IMR-90 (cell line): ENCODE measurements at regions not wholly inside any gene's neighbourhood (a gene's known extent, or its start where the extent isn't known, plus 50 kb on each side); places are given as distances from the start of the nearest gene placed in this dataset.

Experiments used
- ATAC-seq: fragments of 200-7000 bp; cut with Tn5 transposase; 2 replicates; pipeline ENCODE4 v1.9.1; 2020; ENCODE audit warnings: low read depth, mild to moderate bottlenecking, moderate library complexity
- BruUV-seq: library from RNA; stranded (reverse); fragments of 400-500 nt; replicated peaks from 2 replicates; lab custom pipeline; 2021; lab: Mats Ljungman, UMichigan
- CTCF ChIA-PET: fragments of 300-600 bp; formaldehyde crosslinking; extraction: SDS; loops from one replicate; lab custom pipeline; 2021; ENCODE audit warnings: antibody characterized with exemption; lab: Yijun Ruan, JAX
- POLR2A ChIA-PET: fragments of 300-600 bp; sonication (Branson Sonifier 250); formaldehyde crosslinking; loops from one replicate; lab custom pipeline; 2022; ENCODE audit warnings: antibody characterized with exemption; ENCODE audit not compliant: unreplicated experiment; lab: Charles Lee
- DNase-seq: peaks from one replicate; pipeline ENCODE4 v3.0.0; 2013
- H2AFZ ChIP-seq: replicated peaks from 2 replicates; pipeline ENCODE3; 2013; ENCODE audit warnings: low read length, mild to moderate bottlenecking; ENCODE audit not compliant: poor library complexity
- H2AK5ac ChIP-seq: 2 replicates; pipeline ENCODE4 v1.6.1; 2013; ENCODE audit warnings: low read depth, low read length, inconsistent platforms
- H2AK9ac ChIP-seq: replicated peaks from 2 replicates; pipeline ENCODE3; 2013; ENCODE audit warnings: mild to moderate bottlenecking, low read depth, low read length, moderate library complexity; ENCODE audit not compliant: poor library complexity
- H2BK120ac ChIP-seq: 2 replicates; pipeline ENCODE4 v1.6.1; 2013; ENCODE audit warnings: low read depth, low read length, inconsistent platforms
- H2BK15ac ChIP-seq: 3 replicates; pipeline ENCODE4 v1.6.1; 2013; ENCODE audit warnings: low read depth, low read length, inconsistent platforms
- H2BK20ac ChIP-seq: 2 replicates; pipeline ENCODE4 v1.6.1; 2013; ENCODE audit warnings: low read depth, mild to moderate bottlenecking, inconsistent platforms, low read length, moderate library complexity
- H2BK5ac ChIP-seq: 2 replicates; pipeline ENCODE4 v1.6.1; 2013; ENCODE audit warnings: mild to moderate bottlenecking, low read depth, low read length, inconsistent platforms; ENCODE audit not compliant: poor library complexity, severe bottlenecking
- H3K14ac ChIP-seq: replicated peaks from 2 replicates; pipeline ENCODE4 v1.6.1; 2013; ENCODE audit warnings: low read depth, low read length, inconsistent platforms
- H3K18ac ChIP-seq: 2 replicates; pipeline ENCODE4 v1.6.1; 2013; ENCODE audit warnings: low read depth, low read length, control low read depth
- H3K23ac ChIP-seq: 2 replicates; pipeline ENCODE4 v1.6.1; 2013; ENCODE audit warnings: low read depth, low read length, inconsistent platforms
- H3K27ac ChIP-seq: 2 replicates; pipeline ENCODE4 v1.5.1; 2013; ENCODE audit warnings: mild to moderate bottlenecking, control low read depth, low read length; ENCODE audit not compliant: insufficient read depth
- H3K27me3 ChIP-seq: 2 replicates; pipeline ENCODE4 v1.6.1; 2013; ENCODE audit warnings: low read length; ENCODE audit not compliant: control insufficient read depth, insufficient read depth
- H3K36me3 ChIP-seq: 2 replicates; pipeline ENCODE4 v1.6.1; 2013; ENCODE audit warnings: low read length, mixed read lengths; ENCODE audit not compliant: control insufficient read depth, insufficient read depth
- H3K4ac ChIP-seq: 2 replicates; pipeline ENCODE4 v1.6.1; 2013; ENCODE audit warnings: low read depth, low read length, inconsistent platforms
- H3K4me1 ChIP-seq: 2 replicates; pipeline ENCODE4 v1.6.1; 2013; ENCODE audit warnings: low read length, mixed read lengths; ENCODE audit not compliant: control insufficient read depth, insufficient read depth
- H3K4me2 ChIP-seq: 2 replicates; pipeline ENCODE4 v1.6.1; 2013; ENCODE audit warnings: low read depth, mild to moderate bottlenecking, control low read depth, low read length, moderate library complexity
- H3K4me3 ChIP-seq: 2 replicates; pipeline ENCODE4 v1.5.1; 2013; ENCODE audit warnings: low read depth, mild to moderate bottlenecking, control low read depth, low read length, moderate library complexity; ENCODE audit not compliant: insufficient read depth
- H3K56ac ChIP-seq: 2 replicates; pipeline ENCODE4 v1.6.1; 2013; ENCODE audit warnings: low read length, inconsistent platforms; ENCODE audit not compliant: insufficient read depth; ENCODE audit errors: extremely low read depth
- H3K79me1 ChIP-seq, 2 experiments: 2 replicates each; pipeline ENCODE4 v1.6.1; 2013; ENCODE audit warnings: low read length in 2 of 2, inconsistent platforms in 1 of 2, low read depth in 1 of 2
- H3K9ac ChIP-seq: 2 replicates; pipeline ENCODE4 v1.6.1; 2013; ENCODE audit warnings: low read depth, low read length, control low read depth
- H3K9me1 ChIP-seq: 2 replicates; pipeline ENCODE4 v1.6.1; 2013; ENCODE audit warnings: low read length, inconsistent platforms; ENCODE audit not compliant: insufficient read depth
- H3K9me3 ChIP-seq: 2 replicates; pipeline ENCODE4 v1.6.1; 2013; ENCODE audit warnings: low read length; ENCODE audit not compliant: control insufficient read depth, insufficient read depth
- H4K20me1 ChIP-seq: 2 replicates; pipeline ENCODE4 v1.6.1; 2013; ENCODE audit warnings: low read length, inconsistent platforms; ENCODE audit not compliant: insufficient read depth
- H4K5ac ChIP-seq: 2 replicates; pipeline ENCODE4 v1.6.1; 2013; ENCODE audit warnings: mild to moderate bottlenecking, low read depth, low read length, control low read depth
- H4K8ac ChIP-seq, 2 experiments: 2 replicates each; pipeline ENCODE4 v1.6.1; 2013; ENCODE audit warnings: low read depth in 2 of 2, low read length in 2 of 2, control low read depth in 1 of 2, inconsistent platforms in 1 of 2
- H4K91ac ChIP-seq: 2 replicates; pipeline ENCODE4 v1.6.1; 2013; ENCODE audit warnings: low read depth, low read length, inconsistent platforms; ENCODE audit not compliant: insufficient read depth
- BHLHE40 ChIP-seq: fragments of 150-350 bp; IDR thresholded peaks from 2 replicates; pipeline ENCODE4 v1.6.1; 2016; ENCODE audit warnings: mild to moderate bottlenecking, low read depth, low read length
- CEBPB ChIP-seq: IDR thresholded peaks from 2 replicates; pipeline ENCODE4 v1.6.1; 2012; ENCODE audit warnings: low read depth, low read length, improper control_type of control experiment
- CHD1 ChIP-seq: IDR thresholded peaks from 2 replicates; pipeline ENCODE4 v1.6.1; 2012; ENCODE audit warnings: low read depth, low read length, improper control_type of control experiment
- FOS ChIP-seq: fragments of 150-350 bp; IDR thresholded peaks from 2 replicates; pipeline ENCODE4 v1.6.1; 2016; ENCODE audit warnings: low read depth, low read length
- MAFK ChIP-seq: IDR thresholded peaks from 2 replicates; pipeline ENCODE4 v1.6.1; 2012; ENCODE audit warnings: low read depth, low read length, improper control_type of control experiment
- MAZ ChIP-seq: IDR thresholded peaks from 2 replicates; pipeline ENCODE4 v1.6.1; 2012; ENCODE audit warnings: low read depth, mild to moderate bottlenecking, low read length, improper control_type of control experiment, moderate library complexity, borderline replicate concordance
- MXI1 ChIP-seq: IDR thresholded peaks from 2 replicates; pipeline ENCODE4 v1.6.1; 2012; ENCODE audit warnings: low read depth, mild to moderate bottlenecking, low read length, moderate library complexity, borderline replicate concordance
- NFE2L2 ChIP-seq: fragments of 150-350 bp; IDR thresholded peaks from 2 replicates; pipeline ENCODE4 v1.6.1; 2016; ENCODE audit warnings: low read depth, mild to moderate bottlenecking, low read length
- POLR2A ChIP-seq: IDR thresholded peaks from 2 replicates; pipeline ENCODE4 v1.6.1; 2012; ENCODE audit warnings: mild to moderate bottlenecking, low read depth, low read length
- RAD21 ChIP-seq: IDR thresholded peaks from 2 replicates; pipeline ENCODE4 v1.6.1; 2012; ENCODE audit warnings: low read length, improper control_type of control experiment
- RCOR1 ChIP-seq: IDR thresholded peaks from 2 replicates; pipeline ENCODE4 v1.6.1; 2012; ENCODE audit warnings: mild to moderate bottlenecking, low read length, improper control_type of control experiment; ENCODE audit not compliant: insufficient replicate concordance
- RFX5 ChIP-seq: IDR thresholded peaks from 2 replicates; pipeline ENCODE4 v1.8.0; 2012; ENCODE audit warnings: low read depth, mild to moderate bottlenecking, low read length, moderate library complexity
- SMC3 ChIP-seq: fragments of 150-350 bp; IDR thresholded peaks from 2 replicates; pipeline ENCODE4 v1.6.1; 2016; ENCODE audit warnings: low read depth, mild to moderate bottlenecking, antibody characterized with exemption, low read length, moderate library complexity
- WGBS, 2 experiments: methylation state at CpG; one replicate each; pipeline versions ENCODE4 v1.1.5 to v1.1.7; 2013; ENCODE audit warnings: missing lambda C conversion rate in 2 of 2; ENCODE audit not compliant: insufficient read length in 1 of 2; ENCODE audit errors: extremely low coverage in 2 of 2; 5-methylcytosine and 5-hydroxymethylcytosine counted together
- dilution Hi-C: fragments of 300-500 bp; cut with HindIII; formaldehyde crosslinking; loops from one replicate; pipeline ENCODE4 v1.14.3; 2018; ENCODE audit warnings: low sequenced_read_pairs; ENCODE audit not compliant: unreplicated experiment
- in situ Hi-C: fragments of 300-500 bp; cut with MboI; formaldehyde crosslinking; loops from 3 replicates; pipeline ENCODE4 v1.14.3; 2019; ENCODE audit warnings: low sequenced_read_pairs, inconsistent platforms, mixed read lengths
- intact Hi-C: fragments of 100-400 bp; cut with micrococcal nuclease; formaldehyde crosslinking; loops from 2 replicates; pipeline ENCODE4 v1.10.0; 2022
- TF ChIP-seq, protein P1 (sequence below): fragments of 150-350 bp; IDR thresholded peaks from 2 replicates; pipeline ENCODE4 v1.6.1; 2016; ENCODE audit warnings: low read depth, mild to moderate bottlenecking, low read length, moderate library complexity, borderline replicate concordance
- TF ChIP-seq, protein P2 (sequence below): conservative IDR thresholded peaks from 2 replicates; pipeline ENCODE4 v1.5.1; 2012; ENCODE audit warnings: mild to moderate bottlenecking, low read depth, low read length, improper control_type of control experiment
- TF ChIP-seq, protein P3 (sequence below): fragments of 150-350 bp; IDR thresholded peaks from 2 replicates; pipeline ENCODE4 v1.6.1; 2017; ENCODE audit warnings: mild to moderate bottlenecking, antibody characterized with exemption, low read length, low read depth

DNA sequence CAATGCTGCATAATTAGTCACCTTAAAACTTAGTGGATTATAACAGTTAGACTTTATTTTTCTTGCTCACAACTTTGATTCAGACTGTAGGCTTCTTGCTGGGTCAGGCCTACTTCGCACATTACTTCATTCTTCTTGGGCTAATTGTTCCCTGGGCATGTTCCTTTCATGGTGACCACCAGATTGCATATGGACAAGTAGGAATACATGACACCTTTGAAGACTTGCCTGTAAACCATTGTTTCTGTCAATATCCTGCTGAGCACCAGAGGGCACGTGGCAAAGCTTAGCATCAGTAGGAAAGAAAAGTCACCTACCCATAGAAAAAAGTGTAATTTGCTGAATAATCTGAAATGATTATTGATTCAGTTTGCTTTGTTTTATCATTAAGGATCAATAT, 54.3 kb upstream of the ROBO1 start:
- H3K4me1 ChIP-seq = no peaks in the 10 kb centered on the region
- H4K91ac ChIP-seq = no peak overlapping the region
- no peak overlapping the region for H3K4ac ChIP-seq
- CTCF ChIA-PET = no interaction called here
- no peak overlapping the region for H2BK15ac ChIP-seq
- H2BK5ac ChIP-seq = no peak overlapping the region
- H3K9me1 ChIP-seq = no peaks in the 10 kb centered on the region
- DNase-seq (no peak), ATAC-seq (no peak)
- dilution Hi-C loops = no loop called here
- no peak overlapping the region for H3K4me2 ChIP-seq
- H4K5ac ChIP-seq = no peak overlapping the region
- BruUV-seq = no TSS peak
- H3K23ac ChIP-seq = no peak overlapping the region
- H2AFZ ChIP-seq = no peak overlapping the region
- no peaks in the 10 kb centered on the region for H3K79me1 ChIP-seq
- no peak overlapping the region for H3K56ac ChIP-seq
- no peak overlapping the region for H2AK5ac ChIP-seq
- H3K18ac ChIP-seq = no peak overlapping the region
- no peak overlapping the region for H2BK120ac ChIP-seq
- in situ Hi-C loops = no loop called here
- no peak overlapping the region for H4K8ac ChIP-seq
- POLR2A ChIA-PET = no interaction called here
- no peak overlapping the region for H3K14ac ChIP-seq
- no peak overlapping the region for H2BK20ac ChIP-seq
- WGBS, 2 experiments = 14% methylated on average over 1 of the region's 2 CpGs; no CpG with 5 or more reads in 1 of the 2 experiments
- no peak overlapping the region for H2AK9ac ChIP-seq
- no peaks in the 10 kb centered on the region for H3K36me3 ChIP-seq
- H3K9ac ChIP-seq = no peak overlapping the region
- H3K4me3 ChIP-seq = no peak overlapping the region
- TF ChIP-seq CHD1 = no peak
- TF ChIP-seq, protein P1, sequence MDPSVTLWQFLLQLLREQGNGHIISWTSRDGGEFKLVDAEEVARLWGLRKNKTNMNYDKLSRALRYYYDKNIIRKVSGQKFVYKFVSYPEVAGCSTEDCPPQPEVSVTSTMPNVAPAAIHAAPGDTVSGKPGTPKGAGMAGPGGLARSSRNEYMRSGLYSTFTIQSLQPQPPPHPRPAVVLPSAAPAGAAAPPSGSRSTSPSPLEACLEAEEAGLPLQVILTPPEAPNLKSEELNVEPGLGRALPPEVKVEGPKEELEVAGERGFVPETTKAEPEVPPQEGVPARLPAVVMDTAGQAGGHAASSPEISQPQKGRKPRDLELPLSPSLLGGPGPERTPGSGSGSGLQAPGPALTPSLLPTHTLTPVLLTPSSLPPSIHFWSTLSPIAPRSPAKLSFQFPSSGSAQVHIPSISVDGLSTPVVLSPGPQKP = no peak
- TF ChIP-seq SMC3 = no peak
- TF ChIP-seq, protein P2, sequence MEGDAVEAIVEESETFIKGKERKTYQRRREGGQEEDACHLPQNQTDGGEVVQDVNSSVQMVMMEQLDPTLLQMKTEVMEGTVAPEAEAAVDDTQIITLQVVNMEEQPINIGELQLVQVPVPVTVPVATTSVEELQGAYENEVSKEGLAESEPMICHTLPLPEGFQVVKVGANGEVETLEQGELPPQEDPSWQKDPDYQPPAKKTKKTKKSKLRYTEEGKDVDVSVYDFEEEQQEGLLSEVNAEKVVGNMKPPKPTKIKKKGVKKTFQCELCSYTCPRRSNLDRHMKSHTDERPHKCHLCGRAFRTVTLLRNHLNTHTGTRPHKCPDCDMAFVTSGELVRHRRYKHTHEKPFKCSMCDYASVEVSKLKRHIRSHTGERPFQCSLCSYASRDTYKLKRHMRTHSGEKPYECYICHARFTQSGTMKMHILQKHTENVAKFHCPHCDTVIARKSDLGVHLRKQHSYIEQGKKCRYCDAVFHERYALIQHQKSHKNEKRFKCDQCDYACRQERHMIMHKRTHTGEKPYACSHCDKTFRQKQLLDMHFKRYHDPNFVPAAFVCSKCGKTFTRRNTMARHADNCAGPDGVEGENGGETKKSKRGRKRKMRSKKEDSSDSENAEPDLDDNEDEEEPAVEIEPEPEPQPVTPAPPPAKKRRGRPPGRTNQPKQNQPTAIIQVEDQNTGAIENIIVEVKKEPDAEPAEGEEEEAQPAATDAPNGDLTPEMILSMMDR = no peak
- no peak for TF ChIP-seq BHLHE40
- no peak for TF ChIP-seq CEBPB
- no peak for TF ChIP-seq RFX5
- TF ChIP-seq MXI1 = no peak
- TF ChIP-seq RCOR1 = no peak
- TF ChIP-seq RAD21 = no peak
- TF ChIP-seq NFE2L2 = no peak
- no peak for TF ChIP-seq MAFK
- TF ChIP-seq, protein P3, sequence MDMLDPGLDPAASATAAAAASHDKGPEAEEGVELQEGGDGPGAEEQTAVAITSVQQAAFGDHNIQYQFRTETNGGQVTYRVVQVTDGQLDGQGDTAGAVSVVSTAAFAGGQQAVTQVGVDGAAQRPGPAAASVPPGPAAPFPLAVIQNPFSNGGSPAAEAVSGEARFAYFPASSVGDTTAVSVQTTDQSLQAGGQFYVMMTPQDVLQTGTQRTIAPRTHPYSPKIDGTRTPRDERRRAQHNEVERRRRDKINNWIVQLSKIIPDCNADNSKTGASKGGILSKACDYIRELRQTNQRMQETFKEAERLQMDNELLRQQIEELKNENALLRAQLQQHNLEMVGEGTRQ = no peak
- TF ChIP-seq MAZ = no peak
- TF ChIP-seq FOS = no peak
- TF ChIP-seq POLR2A = no peak
- no peaks in the 10 kb centered on the region for H4K20me1 ChIP-seq
- H3K27ac ChIP-seq = no peak overlapping the region
- peaks cover 5% of the 10 kb centered on the region for H3K9me3 ChIP-seq
- no peaks in the 10 kb centered on the region for H3K27me3 ChIP-seq
- intact Hi-C loops = no loop called here
